GM21447 (cell line): ENCODE measurements at regions not wholly inside any gene's neighbourhood (a gene's known extent, or its start where the extent isn't known, plus 50 kb on each side); places are given as distances from the start of the nearest gene placed in this dataset.
"Not testable (repeated sequence)": the region's sequence is repeated elsewhere in the genome, so short reads cannot be mapped to it uniquely, and the experiment has no call there.

Experiments
- ATAC-seq: cut with Tn5 transposase; IDR thresholded peaks from one replicate; pipeline ENCODE4 v1.9.1; 2021; ENCODE audit not compliant: unreplicated experiment

DNA sequence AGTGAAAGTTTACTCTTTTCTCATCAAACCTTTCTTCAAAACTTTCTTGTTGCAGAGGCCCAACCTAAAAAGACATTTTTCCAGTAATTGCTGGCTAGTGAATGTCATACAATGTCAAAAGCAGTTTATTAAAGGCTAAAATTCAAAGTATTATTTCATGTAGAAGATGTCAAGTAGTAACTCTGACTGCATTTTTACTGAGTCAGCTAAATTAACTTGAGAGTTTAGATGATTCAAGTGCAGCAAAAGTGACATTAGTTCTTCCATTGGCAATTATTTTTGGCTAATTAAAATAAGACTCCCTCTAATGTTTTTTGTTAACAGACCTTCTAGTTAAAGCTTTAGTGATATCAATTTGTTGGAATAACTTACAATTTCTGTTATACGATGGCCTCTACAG lies 1438.5 kb downstream of the GRIK2 start:
- ATAC-seq: no peak

DNA sequence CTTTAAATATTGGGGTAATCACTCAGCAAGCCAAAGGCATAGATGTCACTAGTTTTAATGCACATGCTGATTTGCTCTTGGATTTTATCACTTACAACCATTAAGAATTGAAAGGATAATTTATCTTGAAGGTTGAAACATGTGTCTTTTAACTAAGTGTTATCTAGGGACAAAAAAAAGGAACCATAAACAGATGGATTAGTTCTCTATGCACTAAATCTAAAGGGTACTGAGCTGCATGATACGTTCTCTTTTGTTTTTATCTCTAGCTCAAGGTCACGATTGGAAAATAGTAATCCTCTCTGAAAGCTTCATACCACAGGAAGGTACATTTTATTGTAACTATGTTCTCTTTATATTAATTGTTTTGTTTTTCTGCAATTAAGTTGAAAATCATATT lies 1426.6 kb downstream of the GRIK2 start:
- ATAC-seq: no peak

DNA sequence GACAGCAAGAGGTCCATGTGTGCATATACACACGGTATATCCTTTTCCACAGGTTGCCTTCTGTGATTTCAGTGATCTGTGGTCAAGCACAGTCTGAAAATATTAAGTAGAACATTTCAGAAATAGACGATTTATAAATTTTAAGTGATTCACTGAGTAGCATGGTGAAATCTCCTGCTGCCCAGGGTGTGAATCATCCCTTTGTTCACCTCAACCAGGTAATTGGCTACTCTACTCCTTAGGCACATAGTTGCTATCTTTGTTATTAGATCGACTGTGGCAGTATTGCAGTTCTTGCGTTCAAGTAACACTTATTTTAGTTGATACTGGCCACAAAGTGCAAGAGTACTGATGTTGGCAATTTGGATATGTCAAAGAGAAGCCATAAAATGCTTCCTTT lies 1421.7 kb downstream of the GRIK2 start:
- no peak for ATAC-seq

DNA sequence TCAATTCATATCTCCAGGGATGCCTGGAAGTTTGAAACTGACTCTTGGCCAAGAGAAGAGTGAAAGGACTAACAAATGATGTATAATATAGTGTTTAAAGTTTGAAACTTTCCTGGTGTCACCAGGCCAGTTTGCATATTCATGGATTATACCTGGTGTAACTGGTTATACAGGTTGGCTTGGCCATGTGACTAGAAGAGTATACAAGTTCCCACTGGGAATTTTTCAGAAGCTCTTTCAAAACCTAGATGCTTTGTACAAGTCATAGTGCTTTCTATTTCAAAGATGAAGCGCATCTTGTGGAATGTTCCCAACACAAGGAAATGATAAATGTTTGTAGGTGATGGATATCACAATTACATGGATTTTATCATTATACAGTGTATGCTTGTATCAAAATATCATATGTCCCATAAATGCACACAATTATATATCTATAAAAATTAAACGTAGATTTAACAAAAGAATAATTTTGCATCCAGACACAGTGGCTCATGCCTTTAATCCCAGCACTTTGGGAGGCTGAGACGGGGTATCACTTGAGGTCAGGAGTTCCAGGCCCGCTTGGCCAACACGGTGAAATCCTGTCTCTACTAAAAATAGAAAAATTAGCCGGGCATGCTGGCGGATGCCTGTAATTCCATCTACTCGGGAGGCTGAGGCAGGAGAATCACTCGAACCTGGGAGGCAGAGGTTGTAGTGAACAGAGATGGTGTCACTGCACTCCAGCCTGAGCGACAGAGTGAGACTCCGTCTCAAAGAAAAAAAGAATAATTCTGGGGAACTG lies 1420.2 kb downstream of the GRIK2 start:
- no peak for ATAC-seq

DNA sequence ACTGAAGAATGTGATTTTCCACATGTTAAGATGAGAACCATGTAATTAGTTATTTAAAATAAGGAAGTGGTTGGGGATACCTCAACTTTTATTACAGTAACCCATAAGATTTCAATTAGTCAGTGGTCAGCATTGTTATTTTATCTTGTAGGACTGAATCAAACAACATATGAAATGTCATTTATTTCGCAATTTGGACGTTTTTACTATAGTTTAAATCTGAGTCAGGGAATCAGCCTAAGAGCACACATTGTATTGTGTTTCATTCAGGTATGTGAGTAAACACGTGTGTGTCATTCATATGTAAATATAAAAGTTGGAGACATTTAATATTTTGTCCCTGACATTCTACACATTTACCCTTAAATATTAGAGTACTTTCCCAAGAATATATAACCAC lies 1418.7 kb downstream of the GRIK2 start:
- ATAC-seq: no peak

DNA sequence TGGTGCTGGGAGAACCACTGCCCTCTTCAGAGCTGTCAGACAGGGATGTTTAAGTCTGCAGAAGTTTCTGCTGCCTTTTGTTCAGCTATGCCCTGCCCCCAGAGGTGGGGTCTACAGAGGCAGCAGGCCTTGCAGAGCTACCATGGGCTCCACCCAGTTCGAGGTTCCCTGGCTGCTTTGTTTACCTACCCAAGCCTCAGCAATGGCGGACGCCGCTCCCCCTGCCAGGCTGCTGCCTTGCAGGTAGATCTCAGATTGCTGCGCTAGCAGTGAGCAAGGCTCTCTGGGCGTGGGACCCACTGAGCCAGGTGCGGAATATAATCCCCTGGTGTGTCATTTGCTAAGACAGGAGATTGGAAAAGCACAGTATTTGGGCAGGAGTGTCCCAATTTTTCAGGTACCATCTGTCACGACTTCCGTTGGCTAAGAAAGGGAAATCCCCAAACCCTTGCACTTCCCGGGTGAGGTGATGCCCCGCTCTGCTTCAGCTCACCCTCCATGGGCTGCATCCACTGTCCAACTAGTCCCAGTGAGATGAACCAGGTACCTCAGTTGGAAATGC lies 1415.5 kb downstream of the GRIK2 start:
- ATAC-seq: not testable (repeated sequence)

DNA sequence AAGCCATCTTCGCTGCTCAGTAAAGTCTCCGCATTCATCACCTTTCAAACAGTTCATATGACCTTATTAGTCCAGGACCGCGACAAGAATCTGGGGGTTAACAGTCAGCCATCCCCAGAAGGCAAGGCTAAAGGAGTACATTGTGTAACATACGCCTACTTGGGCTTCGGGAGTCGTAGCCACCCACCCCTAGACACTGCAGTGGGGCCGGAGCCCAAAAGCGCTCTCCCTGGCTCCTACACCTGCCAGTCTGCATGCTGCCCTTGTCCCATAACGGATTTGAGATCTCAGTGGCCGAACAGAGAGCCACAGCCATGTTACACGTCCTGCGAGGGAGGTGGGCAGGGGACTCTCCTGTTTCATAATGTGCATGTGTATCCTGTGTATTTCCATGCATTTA lies 1405.5 kb downstream of the GRIK2 start:
- ATAC-seq: no peak

DNA sequence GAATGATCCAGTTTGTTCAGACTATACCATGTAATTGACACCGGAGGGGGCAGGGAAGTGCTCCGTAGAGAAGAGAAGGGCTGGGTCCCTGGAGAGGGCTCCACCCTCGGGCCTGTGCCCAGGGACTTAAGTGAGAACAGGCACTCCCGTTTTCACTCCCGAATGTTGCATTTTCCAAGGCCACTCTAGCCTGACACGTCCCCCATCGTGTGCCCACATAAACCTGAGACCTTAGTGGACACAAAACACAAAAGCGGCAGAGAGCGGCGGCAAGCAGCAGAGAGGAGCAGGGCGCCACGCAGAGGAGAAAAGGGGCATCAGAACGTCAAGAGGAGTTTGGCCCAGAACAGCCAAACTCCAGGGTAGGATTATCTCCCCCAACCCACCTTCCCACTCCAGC lies 1405.1 kb downstream of the GRIK2 start:
- no peak for ATAC-seq

DNA sequence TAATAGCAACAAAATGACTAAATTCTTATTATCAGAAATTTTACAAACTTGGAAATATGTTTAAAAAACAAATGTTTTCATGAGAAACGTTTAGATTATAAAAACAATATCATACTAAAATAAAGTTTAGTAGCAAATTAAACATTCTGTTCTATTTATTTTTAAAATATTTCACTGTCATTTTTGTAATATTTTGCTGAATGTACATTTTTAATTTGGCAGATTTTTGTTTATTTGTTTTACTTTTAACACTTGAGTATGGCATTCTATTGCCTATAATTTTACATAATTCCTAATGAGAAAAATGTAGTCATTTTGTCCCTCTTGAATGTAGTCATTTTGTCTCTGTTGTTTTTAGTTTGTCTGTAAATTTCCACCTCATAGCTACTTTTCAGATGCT lies 1400.2 kb downstream of the GRIK2 start:
- ATAC-seq: no peak

DNA sequence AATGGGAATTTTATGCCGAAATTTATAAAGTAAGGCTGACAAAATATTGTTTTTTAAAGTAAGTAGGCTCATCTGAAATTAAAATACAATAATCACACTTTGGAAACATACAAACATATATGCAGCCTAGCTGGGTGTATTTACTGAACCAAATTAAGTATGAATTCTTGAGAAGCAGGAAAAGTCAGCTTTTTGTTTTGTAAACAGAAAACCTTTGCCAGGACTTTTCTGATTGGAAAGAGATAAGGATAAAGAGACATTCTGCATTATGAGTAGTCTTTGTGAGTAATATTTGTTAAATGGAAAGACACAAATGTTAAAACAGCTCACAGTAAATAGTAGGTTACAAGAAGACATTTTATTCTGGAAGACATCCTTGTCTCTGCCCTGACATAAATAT lies 1380.8 kb downstream of the GRIK2 start:
- no peak for ATAC-seq

DNA sequence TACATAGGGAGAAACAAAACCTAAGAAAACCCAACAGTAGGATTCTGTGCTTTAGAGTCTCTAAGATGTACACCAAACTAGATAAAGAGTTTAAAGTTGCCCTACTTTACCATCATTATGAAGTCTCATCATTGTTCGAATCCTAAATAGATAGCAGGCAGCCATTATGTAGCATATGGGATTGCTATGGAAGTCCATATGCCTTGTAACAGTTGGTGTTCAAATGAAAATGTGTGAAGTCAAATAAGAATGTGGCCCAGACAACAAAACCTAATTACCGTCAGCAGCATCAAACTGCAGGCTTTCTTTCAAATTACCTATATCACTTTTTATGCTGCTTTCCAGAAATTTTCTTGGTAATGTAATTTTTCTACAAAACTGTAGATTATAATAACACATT lies 1380.1 kb downstream of the GRIK2 start:
- ATAC-seq: no peak

DNA sequence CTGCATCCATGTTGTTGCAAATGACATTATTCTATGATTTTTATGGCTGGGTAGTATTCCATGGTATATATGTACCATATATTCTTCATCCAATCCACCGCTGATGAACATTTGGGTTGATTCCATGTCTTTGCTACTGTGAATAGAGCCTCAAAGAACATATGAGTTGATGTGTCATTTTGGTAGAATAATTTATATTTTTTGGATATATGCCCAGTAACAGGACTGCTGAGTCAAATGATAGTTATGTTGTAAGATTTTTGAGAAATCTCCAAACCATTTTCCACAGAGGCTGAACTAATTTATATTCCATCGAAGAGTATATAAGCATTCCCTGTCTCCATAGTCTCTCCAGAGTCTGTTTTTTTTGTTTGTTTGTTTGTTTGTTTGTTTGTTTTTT lies 1373.5 kb downstream of the GRIK2 start:
- no peak for ATAC-seq

DNA sequence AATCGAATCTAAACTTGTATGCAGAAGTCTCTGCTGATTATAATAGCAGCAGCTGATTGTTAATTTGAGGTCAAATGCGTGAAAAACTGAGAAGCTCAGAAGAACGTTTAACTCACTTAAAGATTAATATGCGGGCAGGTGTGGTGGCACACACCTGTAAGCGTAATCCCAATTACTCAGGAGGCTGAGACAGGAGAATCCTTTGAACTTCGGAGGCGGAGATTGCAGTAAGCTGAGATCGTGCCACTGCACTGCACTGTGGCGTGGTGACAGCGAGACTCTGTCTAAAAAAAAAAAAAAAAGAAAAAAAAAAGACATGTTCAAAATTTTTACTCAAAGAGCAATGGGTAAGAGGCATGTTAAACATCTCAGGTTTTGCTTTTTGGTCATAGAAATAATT lies 1370.8 kb downstream of the GRIK2 start:
- no peak for ATAC-seq

DNA sequence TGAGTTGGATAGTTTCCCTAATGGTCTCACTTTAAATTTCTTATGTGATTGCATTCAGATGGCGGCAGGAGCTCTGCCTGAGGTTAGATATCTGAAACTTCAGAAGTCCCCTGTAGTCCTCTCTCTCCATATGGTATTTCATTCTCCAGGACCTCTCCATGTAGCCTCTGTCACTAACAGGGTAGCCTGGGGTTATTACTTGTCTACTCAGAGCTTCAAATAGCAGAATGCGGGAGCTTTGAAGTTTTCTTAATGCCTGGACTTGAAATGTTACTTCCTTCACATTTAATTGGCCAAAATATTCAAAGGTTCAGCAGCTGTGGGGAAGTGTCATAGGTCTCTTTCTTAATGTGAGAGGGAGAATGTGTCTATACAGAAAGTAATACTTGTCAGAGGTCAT lies 1370.4 kb downstream of the GRIK2 start:
- no peak for ATAC-seq

DNA sequence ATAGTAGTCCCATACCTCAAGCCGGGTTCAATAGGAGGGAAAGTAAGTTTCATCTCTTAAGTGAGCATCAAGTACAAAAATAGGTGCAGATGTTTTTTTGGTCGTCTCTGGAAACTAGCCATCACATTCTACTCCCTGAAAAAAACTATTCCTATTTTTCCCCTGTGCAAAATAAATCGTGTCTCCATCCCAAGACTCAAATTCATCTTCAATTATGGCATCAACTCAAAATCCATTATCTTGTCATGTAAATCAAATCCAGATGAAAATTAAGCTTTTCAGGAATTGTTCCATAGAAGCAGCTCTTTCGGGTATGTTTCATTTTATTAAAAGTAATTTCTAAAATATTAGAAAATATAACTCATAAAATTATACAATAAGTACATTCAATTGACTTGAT lies 1368.4 kb downstream of the GRIK2 start:
- ATAC-seq: no peak

DNA sequence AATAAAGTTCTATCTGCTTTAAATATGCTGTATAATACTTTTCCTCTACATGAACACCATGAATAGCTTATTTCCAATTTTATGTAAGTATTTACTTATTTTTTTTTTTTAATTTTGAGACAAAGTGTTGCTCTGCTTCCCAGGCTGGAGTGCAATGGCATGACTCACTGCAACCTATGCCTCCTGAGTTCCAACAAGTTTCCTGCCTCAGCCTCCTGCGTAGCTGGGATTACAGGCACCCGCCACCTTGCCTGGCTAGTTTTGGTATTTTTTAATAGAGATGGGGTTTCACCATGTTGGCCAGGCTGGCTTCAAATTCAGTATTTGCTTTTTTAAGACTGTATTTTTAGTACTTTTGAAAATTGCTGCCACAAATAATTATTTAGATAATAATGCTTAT lies 1365.9 kb downstream of the GRIK2 start:
- no peak for ATAC-seq

DNA sequence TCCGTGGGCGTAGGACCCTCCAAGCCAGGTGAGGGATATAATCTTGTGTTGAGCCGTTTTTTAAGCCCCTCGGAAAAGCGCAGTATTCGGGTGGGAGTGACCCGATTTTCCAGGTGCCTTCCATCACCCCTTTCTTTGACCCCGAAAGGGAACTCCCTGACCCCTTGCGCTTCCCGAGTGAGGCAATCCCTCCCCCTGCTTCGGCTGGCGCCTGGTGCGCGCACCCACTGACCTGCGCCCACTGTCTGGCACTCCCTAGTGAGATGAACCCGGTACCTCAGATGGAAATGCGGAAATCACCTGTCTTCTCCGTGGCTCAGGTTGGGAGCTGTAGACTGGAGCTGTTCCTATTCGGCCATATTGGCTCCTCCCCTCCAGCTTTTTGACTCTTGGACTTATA lies 1365.0 kb downstream of the GRIK2 start:
- ATAC-seq: not testable (repeated sequence)

DNA sequence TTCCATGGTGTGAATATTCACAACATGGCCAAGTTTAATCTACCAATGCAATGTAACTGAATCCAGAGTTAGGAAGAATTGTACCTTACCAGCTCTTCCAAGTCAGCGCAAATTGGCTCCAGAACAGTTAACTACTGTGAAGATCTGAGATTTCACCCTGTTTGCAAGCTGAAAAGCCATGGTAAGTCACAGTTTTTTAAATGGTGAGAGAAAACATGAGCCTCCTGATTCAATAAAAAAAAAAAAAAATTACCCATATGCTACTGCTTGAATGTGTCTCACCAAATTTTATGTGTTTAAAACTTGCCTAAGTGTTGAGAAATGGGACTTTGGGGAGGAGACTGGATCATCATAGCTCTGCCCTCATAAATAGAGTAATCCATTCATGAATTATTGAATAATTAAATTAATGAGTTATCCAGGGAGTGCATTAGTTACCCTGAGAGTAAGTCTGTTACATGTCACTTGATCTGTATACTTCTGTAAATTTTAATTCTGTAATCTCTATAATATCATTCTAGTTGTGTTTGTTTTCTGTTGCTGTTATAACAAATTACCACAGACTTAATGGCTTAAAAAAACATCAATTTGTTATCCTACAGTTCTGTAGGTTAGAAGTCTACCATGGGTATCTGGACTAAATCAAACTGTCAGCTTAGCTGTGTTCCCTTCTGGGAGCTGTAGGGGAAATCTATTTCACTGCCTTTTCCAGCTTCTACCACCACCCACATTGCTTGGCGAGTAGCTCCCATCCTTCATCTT lies 1355.9 kb downstream of the GRIK2 start:
- ATAC-seq: no peak

DNA sequence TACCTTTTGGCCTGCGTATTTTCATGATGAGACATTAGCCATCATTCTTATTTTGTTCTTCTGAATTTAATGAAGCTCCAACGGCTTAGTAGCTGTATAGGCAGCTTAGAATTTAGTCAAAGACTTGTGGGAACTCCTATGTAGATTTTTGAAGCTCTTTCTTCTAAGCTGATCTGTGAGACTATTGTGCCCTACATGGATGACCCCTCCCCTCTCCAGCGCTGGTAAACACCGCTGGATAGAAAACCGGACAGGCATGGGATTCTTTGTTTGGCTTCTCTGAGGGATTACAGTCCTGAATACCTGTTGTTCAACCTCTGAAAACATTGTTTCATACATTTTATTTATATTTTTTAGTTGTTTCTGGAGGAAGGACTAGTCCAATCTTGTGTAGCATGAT lies 1353.4 kb downstream of the GRIK2 start:
- ATAC-seq: no peak

DNA sequence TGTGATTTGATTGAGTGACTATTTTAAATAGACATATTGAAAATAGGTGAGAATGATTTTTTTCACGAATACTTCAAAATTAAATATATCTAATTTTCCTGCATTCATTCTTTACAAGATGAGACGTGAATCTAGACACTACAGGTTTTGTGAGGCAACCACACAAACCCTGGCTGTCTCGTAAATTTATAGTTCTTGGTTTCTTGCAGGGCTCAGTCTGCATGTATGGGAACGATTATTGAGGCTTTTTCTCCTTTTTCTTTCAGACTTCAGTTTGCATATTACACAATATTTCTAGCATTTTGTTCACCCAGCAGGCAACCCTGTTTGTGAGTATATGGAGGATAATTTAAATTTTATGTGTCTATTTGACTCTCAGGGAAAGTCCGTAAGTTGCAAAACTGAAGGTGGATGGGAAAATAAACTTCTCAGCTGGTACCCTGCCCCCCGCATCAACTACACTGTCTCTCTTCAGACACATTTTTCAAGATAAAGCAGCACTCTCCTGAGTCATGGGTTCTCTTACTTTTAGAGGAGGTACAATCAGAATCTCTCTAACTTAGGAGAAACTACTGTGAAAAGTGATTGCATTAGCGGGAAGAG lies 1349.3 kb downstream of the GRIK2 start:
- no peak for ATAC-seq

DNA sequence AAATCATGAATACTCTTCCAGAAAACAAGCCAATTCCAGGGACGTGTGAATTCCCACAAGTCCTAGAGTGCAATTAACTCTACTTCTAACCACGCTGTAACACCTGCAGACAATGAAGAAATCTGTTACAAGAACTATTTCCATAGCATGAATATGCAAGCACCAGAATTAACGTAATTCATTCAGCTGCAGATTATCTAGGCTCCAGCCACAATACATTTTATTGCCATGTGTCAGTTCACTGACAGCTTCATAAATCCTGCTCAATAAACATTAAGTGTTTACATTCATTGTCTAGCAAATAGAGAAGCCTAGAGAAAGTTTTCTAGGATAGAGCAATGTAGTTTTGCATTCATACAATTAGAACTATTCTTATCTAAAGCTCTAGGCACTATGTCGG lies 1348.5 kb downstream of the GRIK2 start:
- ATAC-seq: no peak

DNA sequence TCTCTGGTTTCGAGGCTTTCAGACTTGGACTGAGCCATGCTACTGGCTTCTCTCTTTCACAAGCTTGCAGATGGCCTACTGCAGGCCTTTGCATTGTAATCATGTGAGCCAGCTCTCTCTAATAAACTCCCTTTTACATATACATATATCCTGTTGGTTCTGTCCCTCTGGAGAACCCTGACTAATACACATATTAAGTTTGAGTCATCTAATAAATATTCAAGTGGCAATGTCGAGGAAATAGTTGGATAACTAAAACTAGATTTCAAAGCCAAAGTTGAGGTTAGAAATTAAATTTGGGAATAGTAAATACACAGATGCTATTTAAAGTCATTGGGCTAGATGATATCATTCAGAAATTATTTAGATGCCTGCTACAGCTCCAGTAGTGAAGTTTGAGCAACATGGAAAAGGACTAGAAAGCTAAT lies 1343.4 kb downstream of the GRIK2 start:
- ATAC-seq: no peak
